Astrocyte (in vitro differentiated cells and primary cell): ENCODE measurements at regions not wholly inside any gene's neighbourhood (a gene's known extent, or its start where the extent isn't known, plus 50 kb on each side); places are given as distances from the start of the nearest gene placed in this dataset.

Experiments used
- DNase-seq: peaks from one replicate; pipeline ENCODE4 v3.0.0-alpha.2; 2010; ENCODE audit warnings: low read depth
- FAIRE-seq: peaks from 2 replicates; lab custom pipeline; 2011; peaks lifted over from hg19 to GRCh38; lab: Jason Lieb, UNC
- H2AFZ ChIP-seq: 2 replicates; pipeline ENCODE4 v1.6.0; 2012; ENCODE audit warnings: low read depth, low read length, inconsistent platforms
- H3K27ac ChIP-seq: 2 replicates; pipeline ENCODE4 v1.5.1; 2011; ENCODE audit warnings: low read depth, low read length, inconsistent platforms
- H3K27me3 ChIP-seq: 2 replicates; pipeline ENCODE4 v1.6.0; 2011; ENCODE audit warnings: low read length, inconsistent platforms; ENCODE audit not compliant: insufficient read depth
- H3K36me3 ChIP-seq: 2 replicates; pipeline ENCODE4 v1.5.1; 2011; ENCODE audit warnings: low read length, inconsistent platforms; ENCODE audit not compliant: insufficient read depth
- H3K4me1 ChIP-seq: 2 replicates; pipeline ENCODE4 v1.5.1; 2011; ENCODE audit warnings: low read length, inconsistent platforms; ENCODE audit not compliant: insufficient read depth
- H3K4me2 ChIP-seq: 2 replicates; pipeline ENCODE4 v1.6.0; 2012; ENCODE audit warnings: low read length, inconsistent platforms
- H3K4me3 ChIP-seq: 2 replicates; pipeline ENCODE4 v1.5.1; 2011; ENCODE audit warnings: low read depth, mild to moderate bottlenecking, low read length, inconsistent platforms; ENCODE audit not compliant: insufficient read depth
- H3K79me2 ChIP-seq: 2 replicates; pipeline ENCODE4 v1.6.0; 2012; ENCODE audit warnings: mild to moderate bottlenecking, low read length, inconsistent platforms; ENCODE audit not compliant: insufficient read depth
- H3K9ac ChIP-seq: 2 replicates; pipeline ENCODE4 v1.6.0; 2012; ENCODE audit warnings: mild to moderate bottlenecking, low read length, inconsistent platforms
- H3K9me3 ChIP-seq: 2 replicates; pipeline ENCODE4 v1.5.1; 2012; ENCODE audit warnings: low read depth, mild to moderate bottlenecking, low read length, inconsistent platforms; ENCODE audit not compliant: insufficient read depth
- H4K20me1 ChIP-seq: 2 replicates; pipeline ENCODE4 v1.6.0; 2012; ENCODE audit warnings: low read length, inconsistent platforms; ENCODE audit not compliant: insufficient read depth
- H3K27ac Mint-ChIP-seq: one replicate; pipeline ENCODE4 v1.8.0; 2021; ENCODE audit warnings: mild to moderate bottlenecking, mixed read lengths; ENCODE audit not compliant: unreplicated experiment
- H3K27me3 Mint-ChIP-seq: one replicate; pipeline ENCODE4 v1.8.0; 2021; ENCODE audit warnings: low read depth, mixed read lengths; ENCODE audit not compliant: unreplicated experiment
- H3K36me3 Mint-ChIP-seq: one replicate; pipeline ENCODE4 v1.8.0; 2021; ENCODE audit warnings: low read depth, mixed read lengths; ENCODE audit not compliant: unreplicated experiment
- H3K4me1 Mint-ChIP-seq: one replicate; pipeline ENCODE4 v1.8.0; 2021; ENCODE audit warnings: low read depth, mixed read lengths; ENCODE audit not compliant: unreplicated experiment
- H3K4me3 Mint-ChIP-seq: one replicate; pipeline ENCODE4 v1.8.0; 2021; ENCODE audit warnings: mild to moderate bottlenecking, moderate library complexity, mixed read lengths; ENCODE audit not compliant: unreplicated experiment
- H3K9me3 Mint-ChIP-seq: one replicate; pipeline ENCODE4 v1.8.0; 2021; ENCODE audit warnings: mild to moderate bottlenecking, mixed read lengths; ENCODE audit not compliant: unreplicated experiment
- EZH2 ChIP-seq: IDR thresholded peaks from 2 replicates; pipeline ENCODE4 v1.6.1; 2012; ENCODE audit warnings: mild to moderate bottlenecking, low read length, inconsistent platforms; ENCODE audit not compliant: insufficient read depth
- TF ChIP-seq, protein P1 (sequence below): IDR thresholded peaks from 2 replicates; pipeline ENCODE4 v1.5.1; 2011; ENCODE audit warnings: low read depth, mild to moderate bottlenecking, inconsistent platforms, low read length, moderate library complexity; ENCODE audit not compliant: insufficient read depth

- Histone ChIP-seq H3K27ac (no peak overlapping the region), H2AFZ (no peak overlapping the region), H3K4me3 (no peak overlapping the region), H3K9ac (no peak overlapping the region), H3K4me2 (no peak overlapping the region), H3K79me2 (no peaks in the 10 kb centered on the region), H3K27me3 (no peaks in the 10 kb centered on the region), H3K36me3 (no peaks in the 10 kb centered on the region), H3K4me1 (no peaks in the 10 kb centered on the region), H4K20me1 (no peaks in the 10 kb centered on the region), H3K9me3 (no peaks in the 10 kb centered on the region)
- no peak overlapping the region for H3K4me3 Mint-ChIP-seq
- FAIRE-seq: no peak
- H3K27me3 Mint-ChIP-seq: no peaks in the 10 kb centered on the region
- no peak overlapping the region for H3K27ac Mint-ChIP-seq
- H3K4me1 Mint-ChIP-seq: no peaks in the 10 kb centered on the region
- no peak for DNase-seq
- TF ChIP-seq, protein P1, sequence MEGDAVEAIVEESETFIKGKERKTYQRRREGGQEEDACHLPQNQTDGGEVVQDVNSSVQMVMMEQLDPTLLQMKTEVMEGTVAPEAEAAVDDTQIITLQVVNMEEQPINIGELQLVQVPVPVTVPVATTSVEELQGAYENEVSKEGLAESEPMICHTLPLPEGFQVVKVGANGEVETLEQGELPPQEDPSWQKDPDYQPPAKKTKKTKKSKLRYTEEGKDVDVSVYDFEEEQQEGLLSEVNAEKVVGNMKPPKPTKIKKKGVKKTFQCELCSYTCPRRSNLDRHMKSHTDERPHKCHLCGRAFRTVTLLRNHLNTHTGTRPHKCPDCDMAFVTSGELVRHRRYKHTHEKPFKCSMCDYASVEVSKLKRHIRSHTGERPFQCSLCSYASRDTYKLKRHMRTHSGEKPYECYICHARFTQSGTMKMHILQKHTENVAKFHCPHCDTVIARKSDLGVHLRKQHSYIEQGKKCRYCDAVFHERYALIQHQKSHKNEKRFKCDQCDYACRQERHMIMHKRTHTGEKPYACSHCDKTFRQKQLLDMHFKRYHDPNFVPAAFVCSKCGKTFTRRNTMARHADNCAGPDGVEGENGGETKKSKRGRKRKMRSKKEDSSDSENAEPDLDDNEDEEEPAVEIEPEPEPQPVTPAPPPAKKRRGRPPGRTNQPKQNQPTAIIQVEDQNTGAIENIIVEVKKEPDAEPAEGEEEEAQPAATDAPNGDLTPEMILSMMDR: no peak
- TF ChIP-seq EZH2: no peak
- no peaks in the 10 kb centered on the region for H3K36me3 Mint-ChIP-seq
- H3K9me3 Mint-ChIP-seq: no peaks in the 10 kb centered on the region
Measured at GRCh38 chr4:58149404-58150085, 1039.4 kb upstream of the IGFBP7 start.

DNA sequence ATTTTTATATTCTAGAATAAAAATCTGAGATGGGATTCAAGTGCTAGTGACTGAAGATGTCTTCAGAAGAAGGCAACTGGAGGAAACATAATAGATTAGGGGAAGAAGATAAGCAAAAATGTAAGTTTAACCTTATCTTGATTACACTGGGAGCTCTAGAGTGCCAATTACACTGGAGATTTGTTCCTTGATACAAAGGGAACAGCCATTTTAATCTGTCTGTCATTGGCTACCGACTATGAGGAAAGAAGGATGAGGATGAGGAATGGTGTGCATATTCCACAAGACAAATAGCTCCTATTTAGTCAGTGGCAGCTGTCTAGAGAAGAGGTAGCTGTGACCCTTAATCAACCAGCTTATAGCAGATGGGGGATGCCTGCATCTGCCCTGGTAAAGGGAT is 1034.5 kb upstream of the IGFBP7 start:
- FAIRE-seq: no peak
- no peak overlapping the region for H3K4me3 Mint-ChIP-seq

More for the DNA sequence above, 1034.5 kb upstream of the IGFBP7 start:
- no peak overlapping the region for H3K4me2 ChIP-seq
- no peak overlapping the region for H2AFZ ChIP-seq
- no peak overlapping the region for H3K27ac Mint-ChIP-seq
- H3K4me3 ChIP-seq: no peak overlapping the region
- no peaks in the 10 kb centered on the region for H3K9me3 ChIP-seq
- H3K36me3 Mint-ChIP-seq: no peaks in the 10 kb centered on the region
- no peaks in the 10 kb centered on the region for H4K20me1 ChIP-seq
- no peaks in the 10 kb centered on the region for H3K36me3 ChIP-seq
- no peaks in the 10 kb centered on the region for H3K79me2 ChIP-seq
- DNase-seq: no peak
- H3K9ac ChIP-seq: no peak overlapping the region
- no peaks in the 10 kb centered on the region for H3K27me3 ChIP-seq
- H3K4me1 ChIP-seq: no peaks in the 10 kb centered on the region
- H3K4me1 Mint-ChIP-seq: no peaks in the 10 kb centered on the region
- H3K27ac ChIP-seq: no peak overlapping the region
- H3K9me3 Mint-ChIP-seq: no peaks in the 10 kb centered on the region
- H3K27me3 Mint-ChIP-seq: peaks cover 2% of the 10 kb centered on the region
- TF ChIP-seq, protein P1: no peak
- TF ChIP-seq EZH2: no peak
